ENCODE measurements at regions not wholly inside any gene's neighbourhood (a gene's known extent, or its start where the extent isn't known, plus 50 kb on each side); places are given as distances from the start of the nearest gene placed in this dataset.

- Histone ChIP-seq H3K4me1 (ENCODE audit: control insufficient read depth, insufficient read depth, low read length) (no peaks in the 10 kb centered on the region), H3K9ac (ENCODE audit: control insufficient read depth, insufficient read depth, low read length) (no peak overlapping the region), H3K79me2 (ENCODE audit: control insufficient read depth, insufficient read depth, low read length) (no peaks in the 10 kb centered on the region), H3K36me3 (ENCODE audit: control insufficient read depth in 2 of 2, insufficient read depth in 2 of 2, low read length in 1 of 2) (no peaks in the 10 kb centered on the region), H2AFZ (ENCODE audit: control insufficient read depth, low read depth, low read length) (no peak overlapping the region), H3K4me2 (ENCODE audit: control insufficient read depth, insufficient read depth) (no peak overlapping the region), H3K27me3 (replicated peaks in 1 of 2; ENCODE audit: control insufficient read depth in 2 of 2, insufficient read depth in 2 of 2, low read length in 1 of 2) (no peaks in the 10 kb centered on the region), H3K9me3 (replicated peaks; ENCODE audit: control insufficient read depth, insufficient read depth, low read length) (no peaks in the 10 kb centered on the region), H4K20me1 (ENCODE audit: control insufficient read depth, insufficient read depth) (no peaks in the 10 kb centered on the region), H3K27ac (ENCODE audit: control insufficient read depth, insufficient read depth) (no peak overlapping the region), H3K4me3 (no peak overlapping the region)
- POLR2A ChIA-PET = no interaction called here
- WGBS (ENCODE audit: insufficient coverage, insufficient replicate concordance, low lambda C conversion rate, missing lambda C conversion rate) = 11% methylated on average over 3 of the region's 3 CpGs
- RAD21 ChIA-PET (ENCODE audit: unreplicated experiment) = no interaction called here
- CTCF ChIA-PET = interaction anchor here (1.0 kb wide), 1 partner anchor 10 kb away, joined by 3 read pairs; no protein-coding TSS in a partner anchor
- in situ Hi-C loops (cut with MboI) (no loop called here), intact Hi-C loops (cut with micrococcal nuclease; ENCODE audit: unreplicated experiment) (no loop called here)
- FAIRE-seq (no peak), ATAC-seq (no peak), DNase-seq (ENCODE audit: low read depth, low spot score) (no peak)
- TF ChIP-seq POLR2AphosphoS2 (IDR thresholded peaks at IDR 0.05; ENCODE audit: low read depth, low read length) = no peak
- no peak for TF ChIP-seq ATF2 (IDR thresholded peaks at IDR 0.05; ENCODE audit: low read length)
- TF ChIP-seq SIX5 (IDR thresholded peaks at IDR 0.05; ENCODE audit: low read depth, low read length, severe bottlenecking) = no peak
- no peak for TF ChIP-seq NR2C2 (IDR thresholded peaks at IDR 0.05; ENCODE audit: borderline replicate concordance, control insufficient read depth, insufficient read length, low read depth)
- TF ChIP-seq TCF7 (IDR thresholded peaks at IDR 0.05; ENCODE audit: borderline replicate concordance) = no peak
- TF ChIP-seq CBX5 (IDR thresholded peaks at IDR 0.05; ENCODE audit: low read depth) = no peak
- TF ChIP-seq CHD2 (IDR thresholded peaks at IDR 0.05; ENCODE audit: borderline replicate concordance, low read depth, low read length) = no peak
- TF ChIP-seq, protein P1, sequence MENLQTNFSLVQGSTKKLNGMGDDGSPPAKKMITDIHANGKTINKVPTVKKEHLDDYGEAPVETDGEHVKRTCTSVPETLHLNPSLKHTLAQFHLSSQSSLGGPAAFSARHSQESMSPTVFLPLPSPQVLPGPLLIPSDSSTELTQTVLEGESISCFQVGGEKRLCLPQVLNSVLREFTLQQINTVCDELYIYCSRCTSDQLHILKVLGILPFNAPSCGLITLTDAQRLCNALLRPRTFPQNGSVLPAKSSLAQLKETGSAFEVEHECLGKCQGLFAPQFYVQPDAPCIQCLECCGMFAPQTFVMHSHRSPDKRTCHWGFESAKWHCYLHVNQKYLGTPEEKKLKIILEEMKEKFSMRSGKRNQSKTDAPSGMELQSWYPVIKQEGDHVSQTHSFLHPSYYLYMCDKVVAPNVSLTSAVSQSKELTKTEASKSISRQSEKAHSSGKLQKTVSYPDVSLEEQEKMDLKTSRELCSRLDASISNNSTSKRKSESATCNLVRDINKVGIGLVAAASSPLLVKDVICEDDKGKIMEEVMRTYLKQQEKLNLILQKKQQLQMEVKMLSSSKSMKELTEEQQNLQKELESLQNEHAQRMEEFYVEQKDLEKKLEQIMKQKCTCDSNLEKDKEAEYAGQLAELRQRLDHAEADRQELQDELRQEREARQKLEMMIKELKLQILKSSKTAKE (IDR thresholded peaks at IDR 0.05; ENCODE audit: low read depth, poor library complexity, severe bottlenecking) = no peak
- no peak for TF ChIP-seq CHD1 (IDR thresholded peaks at IDR 0.05; ENCODE audit: low read depth, low read length)
- TF ChIP-seq BMI1 (IDR thresholded peaks at IDR 0.05; ENCODE audit: borderline replicate concordance) = no peak
- no peak for TF ChIP-seq NFXL1 (IDR thresholded peaks at IDR 0.05; ENCODE audit: borderline replicate concordance)
- no peak for TF ChIP-seq GATAD2B (conservative IDR thresholded peaks at IDR 0.05; ENCODE audit: low read depth)
- TF ChIP-seq, protein P2, sequence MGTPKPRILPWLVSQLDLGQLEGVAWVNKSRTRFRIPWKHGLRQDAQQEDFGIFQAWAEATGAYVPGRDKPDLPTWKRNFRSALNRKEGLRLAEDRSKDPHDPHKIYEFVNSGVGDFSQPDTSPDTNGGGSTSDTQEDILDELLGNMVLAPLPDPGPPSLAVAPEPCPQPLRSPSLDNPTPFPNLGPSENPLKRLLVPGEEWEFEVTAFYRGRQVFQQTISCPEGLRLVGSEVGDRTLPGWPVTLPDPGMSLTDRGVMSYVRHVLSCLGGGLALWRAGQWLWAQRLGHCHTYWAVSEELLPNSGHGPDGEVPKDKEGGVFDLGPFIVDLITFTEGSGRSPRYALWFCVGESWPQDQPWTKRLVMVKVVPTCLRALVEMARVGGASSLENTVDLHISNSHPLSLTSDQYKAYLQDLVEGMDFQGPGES (IDR thresholded peaks at IDR 0.05) = no peak
- no peak for TF ChIP-seq SUPT20H (IDR thresholded peaks at IDR 0.05; ENCODE audit: borderline replicate concordance, control insufficient read depth, low read depth, low read length)
- SMC1A ChIA-PET (ENCODE audit: uncharacterized antibody, unreplicated experiment) = no interaction called here
- no TSS peak for BruUV-seq (replicated peaks)
Measured at GRCh38 chr15:91651251-91651650, 202.3 kb upstream of the SLCO3A1 start.
